IMR-90 (cell line): ENCODE measurements at regions not wholly inside any gene's neighbourhood (a gene's known extent, or its start where the extent isn't known, plus 50 kb on each side); places are given as distances from the start of the nearest gene placed in this dataset.

Source experiments
- ATAC-seq: fragments of 200-7000 bp; cut with Tn5 transposase; 2 replicates; pipeline ENCODE4 v1.9.1; 2020; ENCODE audit warnings: low read depth, mild to moderate bottlenecking, moderate library complexity
- BruUV-seq: library from RNA; stranded (reverse); fragments of 400-500 nt; replicated peaks from 2 replicates; lab custom pipeline; 2021; lab: Mats Ljungman, UMichigan
- CTCF ChIA-PET: fragments of 300-600 bp; formaldehyde crosslinking; extraction: SDS; loops from one replicate; lab custom pipeline; 2021; ENCODE audit warnings: antibody characterized with exemption; lab: Yijun Ruan, JAX
- POLR2A ChIA-PET: fragments of 300-600 bp; sonication (Branson Sonifier 250); formaldehyde crosslinking; loops from one replicate; lab custom pipeline; 2022; ENCODE audit warnings: antibody characterized with exemption; ENCODE audit not compliant: unreplicated experiment; lab: Charles Lee
- DNase-seq: peaks from one replicate; pipeline ENCODE4 v3.0.0; 2013
- H2AFZ ChIP-seq: replicated peaks from 2 replicates; pipeline ENCODE3; 2013; ENCODE audit warnings: low read length, mild to moderate bottlenecking; ENCODE audit not compliant: poor library complexity
- H2AK5ac ChIP-seq: 2 replicates; pipeline ENCODE4 v1.6.1; 2013; ENCODE audit warnings: low read depth, low read length, inconsistent platforms
- H2AK9ac ChIP-seq: replicated peaks from 2 replicates; pipeline ENCODE3; 2013; ENCODE audit warnings: mild to moderate bottlenecking, low read depth, low read length, moderate library complexity; ENCODE audit not compliant: poor library complexity
- H2BK120ac ChIP-seq: 2 replicates; pipeline ENCODE4 v1.6.1; 2013; ENCODE audit warnings: low read depth, low read length, inconsistent platforms
- H2BK15ac ChIP-seq: 3 replicates; pipeline ENCODE4 v1.6.1; 2013; ENCODE audit warnings: low read depth, low read length, inconsistent platforms
- H2BK20ac ChIP-seq: 2 replicates; pipeline ENCODE4 v1.6.1; 2013; ENCODE audit warnings: low read depth, mild to moderate bottlenecking, inconsistent platforms, low read length, moderate library complexity
- H2BK5ac ChIP-seq: 2 replicates; pipeline ENCODE4 v1.6.1; 2013; ENCODE audit warnings: mild to moderate bottlenecking, low read depth, low read length, inconsistent platforms; ENCODE audit not compliant: poor library complexity, severe bottlenecking
- H3K14ac ChIP-seq: replicated peaks from 2 replicates; pipeline ENCODE4 v1.6.1; 2013; ENCODE audit warnings: low read depth, low read length, inconsistent platforms
- H3K18ac ChIP-seq: 2 replicates; pipeline ENCODE4 v1.6.1; 2013; ENCODE audit warnings: low read depth, low read length, control low read depth
- H3K23ac ChIP-seq: 2 replicates; pipeline ENCODE4 v1.6.1; 2013; ENCODE audit warnings: low read depth, low read length, inconsistent platforms
- H3K27ac ChIP-seq: 2 replicates; pipeline ENCODE4 v1.5.1; 2013; ENCODE audit warnings: mild to moderate bottlenecking, control low read depth, low read length; ENCODE audit not compliant: insufficient read depth
- H3K27me3 ChIP-seq: 2 replicates; pipeline ENCODE4 v1.6.1; 2013; ENCODE audit warnings: low read length; ENCODE audit not compliant: control insufficient read depth, insufficient read depth
- H3K36me3 ChIP-seq: 2 replicates; pipeline ENCODE4 v1.6.1; 2013; ENCODE audit warnings: low read length, mixed read lengths; ENCODE audit not compliant: control insufficient read depth, insufficient read depth
- H3K4ac ChIP-seq: 2 replicates; pipeline ENCODE4 v1.6.1; 2013; ENCODE audit warnings: low read depth, low read length, inconsistent platforms
- H3K4me1 ChIP-seq: 2 replicates; pipeline ENCODE4 v1.6.1; 2013; ENCODE audit warnings: low read length, mixed read lengths; ENCODE audit not compliant: control insufficient read depth, insufficient read depth
- H3K4me2 ChIP-seq: 2 replicates; pipeline ENCODE4 v1.6.1; 2013; ENCODE audit warnings: low read depth, mild to moderate bottlenecking, control low read depth, low read length, moderate library complexity
- H3K4me3 ChIP-seq: 2 replicates; pipeline ENCODE4 v1.5.1; 2013; ENCODE audit warnings: low read depth, mild to moderate bottlenecking, control low read depth, low read length, moderate library complexity; ENCODE audit not compliant: insufficient read depth
- H3K56ac ChIP-seq: 2 replicates; pipeline ENCODE4 v1.6.1; 2013; ENCODE audit warnings: low read length, inconsistent platforms; ENCODE audit not compliant: insufficient read depth; ENCODE audit errors: extremely low read depth
- H3K79me1 ChIP-seq, 2 experiments: 2 replicates each; pipeline ENCODE4 v1.6.1; 2013; ENCODE audit warnings: low read length in 2 of 2, inconsistent platforms in 1 of 2, low read depth in 1 of 2
- H3K9ac ChIP-seq: 2 replicates; pipeline ENCODE4 v1.6.1; 2013; ENCODE audit warnings: low read depth, low read length, control low read depth
- H3K9me1 ChIP-seq: 2 replicates; pipeline ENCODE4 v1.6.1; 2013; ENCODE audit warnings: low read length, inconsistent platforms; ENCODE audit not compliant: insufficient read depth
- H3K9me3 ChIP-seq: 2 replicates; pipeline ENCODE4 v1.6.1; 2013; ENCODE audit warnings: low read length; ENCODE audit not compliant: control insufficient read depth, insufficient read depth
- H4K20me1 ChIP-seq: 2 replicates; pipeline ENCODE4 v1.6.1; 2013; ENCODE audit warnings: low read length, inconsistent platforms; ENCODE audit not compliant: insufficient read depth
- H4K5ac ChIP-seq: 2 replicates; pipeline ENCODE4 v1.6.1; 2013; ENCODE audit warnings: mild to moderate bottlenecking, low read depth, low read length, control low read depth
- H4K8ac ChIP-seq, 2 experiments: 2 replicates each; pipeline ENCODE4 v1.6.1; 2013; ENCODE audit warnings: low read depth in 2 of 2, low read length in 2 of 2, control low read depth in 1 of 2, inconsistent platforms in 1 of 2
- H4K91ac ChIP-seq: 2 replicates; pipeline ENCODE4 v1.6.1; 2013; ENCODE audit warnings: low read depth, low read length, inconsistent platforms; ENCODE audit not compliant: insufficient read depth
- BHLHE40 ChIP-seq: fragments of 150-350 bp; IDR thresholded peaks from 2 replicates; pipeline ENCODE4 v1.6.1; 2016; ENCODE audit warnings: mild to moderate bottlenecking, low read depth, low read length
- CHD1 ChIP-seq: IDR thresholded peaks from 2 replicates; pipeline ENCODE4 v1.6.1; 2012; ENCODE audit warnings: low read depth, low read length, improper control_type of control experiment
- CTCF ChIP-seq: conservative IDR thresholded peaks from 2 replicates; pipeline ENCODE4 v1.5.1; 2012; ENCODE audit warnings: mild to moderate bottlenecking, low read depth, low read length, improper control_type of control experiment
- ELK1 ChIP-seq: fragments of 150-350 bp; IDR thresholded peaks from 2 replicates; pipeline ENCODE4 v1.6.1; 2016; ENCODE audit warnings: low read depth, mild to moderate bottlenecking, low read length, moderate library complexity, borderline replicate concordance
- FOS ChIP-seq: fragments of 150-350 bp; IDR thresholded peaks from 2 replicates; pipeline ENCODE4 v1.6.1; 2016; ENCODE audit warnings: low read depth, low read length
- MAZ ChIP-seq: IDR thresholded peaks from 2 replicates; pipeline ENCODE4 v1.6.1; 2012; ENCODE audit warnings: low read depth, mild to moderate bottlenecking, low read length, improper control_type of control experiment, moderate library complexity, borderline replicate concordance
- MXI1 ChIP-seq: IDR thresholded peaks from 2 replicates; pipeline ENCODE4 v1.6.1; 2012; ENCODE audit warnings: low read depth, mild to moderate bottlenecking, low read length, moderate library complexity, borderline replicate concordance
- NFE2L2 ChIP-seq: fragments of 150-350 bp; IDR thresholded peaks from 2 replicates; pipeline ENCODE4 v1.6.1; 2016; ENCODE audit warnings: low read depth, mild to moderate bottlenecking, low read length
- RAD21 ChIP-seq: IDR thresholded peaks from 2 replicates; pipeline ENCODE4 v1.6.1; 2012; ENCODE audit warnings: low read length, improper control_type of control experiment
- RFX5 ChIP-seq: IDR thresholded peaks from 2 replicates; pipeline ENCODE4 v1.8.0; 2012; ENCODE audit warnings: low read depth, mild to moderate bottlenecking, low read length, moderate library complexity
- SMC3 ChIP-seq: fragments of 150-350 bp; IDR thresholded peaks from 2 replicates; pipeline ENCODE4 v1.6.1; 2016; ENCODE audit warnings: low read depth, mild to moderate bottlenecking, antibody characterized with exemption, low read length, moderate library complexity
- USF2 ChIP-seq: fragments of 150-350 bp; IDR thresholded peaks from 2 replicates; pipeline ENCODE4 v1.6.1; 2017; ENCODE audit warnings: mild to moderate bottlenecking, antibody characterized with exemption, low read length, low read depth
- dilution Hi-C: fragments of 300-500 bp; cut with HindIII; formaldehyde crosslinking; loops from one replicate; pipeline ENCODE4 v1.14.3; 2018; ENCODE audit warnings: low sequenced_read_pairs; ENCODE audit not compliant: unreplicated experiment
- in situ Hi-C: fragments of 300-500 bp; cut with MboI; formaldehyde crosslinking; loops from 3 replicates; pipeline ENCODE4 v1.14.3; 2019; ENCODE audit warnings: low sequenced_read_pairs, inconsistent platforms, mixed read lengths
- intact Hi-C: fragments of 100-400 bp; cut with micrococcal nuclease; formaldehyde crosslinking; loops from 2 replicates; pipeline ENCODE4 v1.10.0; 2022

- Histone ChIP-seq H3K27ac (no peak overlapping the region), H3K9me3 (no peaks in the 10 kb centered on the region; the same call in 1 of the 2 replicates), H3K79me1 (no peaks in the 10 kb centered on the region), H2AK5ac (no peak overlapping the region), H2BK15ac (no peak overlapping the region), H3K4me3 (no peak overlapping the region), H3K4me2 (no peak overlapping the region), H3K18ac (no peak overlapping the region), H3K23ac (no peak overlapping the region), H2BK120ac (no peak overlapping the region), H3K56ac (no peak overlapping the region), H2AFZ (no peak overlapping the region), H4K5ac (no peak overlapping the region), H3K9me1 (no peaks in the 10 kb centered on the region), H3K4ac (no peak overlapping the region), H4K91ac (no peak overlapping the region), H3K4me1 (no peaks in the 10 kb centered on the region), H4K20me1 (no peaks in the 10 kb centered on the region), H4K8ac (no peak overlapping the region), H3K36me3 (no peaks in the 10 kb centered on the region), H3K27me3 (no peaks in the 10 kb centered on the region), H3K9ac (no peak overlapping the region), H2AK9ac (no peak overlapping the region), H2BK20ac (no peak overlapping the region), H3K14ac (no peak overlapping the region), H2BK5ac (no peak overlapping the region)
- no peak for DNase-seq
- TF ChIP-seq CTCF: no peak
- no peak for TF ChIP-seq USF2
- no peak for TF ChIP-seq NFE2L2
- no peak for TF ChIP-seq BHLHE40
- TF ChIP-seq SMC3: no peak
- TF ChIP-seq MXI1: no peak
- no peak for TF ChIP-seq RAD21
- no peak for TF ChIP-seq ELK1
- TF ChIP-seq MAZ: no peak
- TF ChIP-seq RFX5: no peak
- no peak for TF ChIP-seq CHD1
- no peak for TF ChIP-seq FOS
- CTCF ChIA-PET: no interaction called here
- intact Hi-C loops: no loop called here
- in situ Hi-C loops: no loop called here
- dilution Hi-C loops: no loop called here
- BruUV-seq: no TSS peak
- ATAC-seq: no peak
- POLR2A ChIA-PET: interaction anchor here (0.6 kb wide), 1 partner anchor 47 kb away, joined by 4 read pairs; no protein-coding TSS in a partner anchor
These were observed 725.4 kb upstream of the EPHA7 start for GRCh38 chr6:94144807-94145206.
